Stimulated activated CD8-positive, alpha-beta memory T cell treated with anti-CD3 and anti-CD28 coated beads, Interleukin-12 subunit alpha, Interleukin-12 subunit beta, amount 100 ng/mL, for 24 hours (primary cell): ENCODE measurements at regions not wholly inside any gene's neighbourhood (a gene's known extent, or its start where the extent isn't known, plus 50 kb on each side); places are given as distances from the start of the nearest gene placed in this dataset.
"Not testable (repeated sequence)": the region's sequence is repeated elsewhere in the genome, so short reads cannot be mapped to it uniquely, and the experiment has no call there.

Experiments
- DNase-seq: peaks from one replicate; pipeline ENCODE4 v3.0.0-alpha.2; 2020; ENCODE audit errors: extremely low read depth

DNA sequence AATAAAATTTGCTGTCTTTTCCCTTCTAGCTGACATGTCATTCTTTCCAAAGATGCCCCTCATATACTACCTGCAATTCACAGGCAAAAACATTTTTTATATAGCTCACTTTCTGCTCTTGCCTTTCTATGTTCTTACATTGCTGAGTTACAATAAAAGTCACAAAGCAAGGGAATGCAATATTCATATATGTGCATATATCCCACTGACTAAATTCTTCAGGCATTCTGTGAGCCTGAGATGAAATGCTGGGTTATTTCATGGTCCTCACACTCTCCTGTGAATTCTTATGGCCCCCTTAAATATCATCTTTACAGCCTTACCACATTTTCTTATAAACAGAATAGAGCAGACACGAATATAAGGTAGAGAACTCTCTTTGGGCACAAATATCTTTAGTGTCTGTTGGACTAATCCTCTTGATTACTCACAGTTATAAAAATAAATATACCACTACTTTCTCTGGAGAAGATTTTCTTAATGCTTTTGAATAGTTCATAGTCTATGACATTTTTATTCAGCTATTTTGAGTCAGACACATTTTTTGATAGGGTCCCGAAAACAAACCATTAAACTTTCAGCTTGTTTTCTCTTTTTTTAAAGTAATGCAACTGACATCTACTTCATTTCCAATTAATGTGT is 84.1 kb upstream of the H2AZ1 start:
- DNase-seq = no peak

DNA sequence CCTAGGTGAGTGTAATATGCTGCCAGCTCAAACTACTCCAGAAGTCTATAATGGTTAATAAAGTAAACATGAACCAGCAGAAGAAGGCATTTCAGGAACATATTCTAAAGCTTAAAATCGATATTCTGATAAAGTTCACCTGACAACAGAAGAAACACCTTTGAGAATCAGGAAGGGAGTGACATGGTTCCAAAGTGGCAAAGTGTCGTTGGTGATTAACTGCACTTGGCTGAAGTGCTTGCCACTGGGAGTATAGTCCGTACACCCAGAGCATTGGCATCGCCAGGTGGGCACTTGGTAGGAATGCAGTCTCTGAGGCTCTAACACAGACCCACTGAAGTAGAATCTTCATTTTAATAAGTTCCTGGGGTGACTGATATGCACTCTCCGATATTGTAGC is 76.0 kb upstream of the H2AZ1 start:
- no peak for DNase-seq

DNA sequence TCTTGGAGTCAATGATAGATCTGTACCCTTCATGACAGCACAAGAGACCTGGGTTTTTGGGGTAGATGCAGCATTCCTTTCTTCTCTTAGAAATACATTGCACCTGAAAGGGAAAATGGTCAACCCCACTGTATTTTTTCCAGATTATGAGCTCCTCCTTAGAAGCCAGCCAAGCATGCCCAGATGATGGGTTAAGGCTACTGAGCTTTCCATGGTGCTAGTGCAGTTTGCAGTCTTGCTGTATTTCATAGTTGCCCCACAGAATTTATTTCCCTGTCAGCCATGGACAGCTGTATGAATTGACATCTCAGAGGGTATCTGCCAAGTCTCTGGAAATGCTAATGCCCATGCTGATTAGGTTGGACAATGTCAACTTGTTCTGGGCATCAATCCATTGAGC is 73.7 kb upstream of the H2AZ1 start:
- no peak for DNase-seq

- DNase-seq = no peak
Observed at GRCh38 chr4:100022792-100023222, 72.7 kb upstream of the H2AZ1 start.

DNA sequence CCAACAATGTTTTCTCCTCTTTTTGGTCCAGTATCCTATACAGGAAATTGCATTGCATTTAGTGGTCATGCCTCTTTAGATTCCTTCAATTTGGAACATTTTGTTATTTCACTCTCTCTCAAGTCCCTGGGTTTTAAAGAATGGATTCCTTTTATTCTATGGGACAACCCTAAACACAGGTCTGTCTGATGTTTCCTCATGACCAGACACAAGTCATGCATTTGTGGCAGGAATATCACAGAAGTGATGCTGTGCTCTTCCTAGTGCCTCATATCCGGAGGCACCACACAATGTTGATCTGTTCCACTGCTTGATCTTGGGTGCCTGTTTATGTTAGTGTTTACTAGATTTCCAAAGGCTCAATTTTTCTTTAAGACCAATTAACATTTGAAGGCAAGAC is 69.7 kb upstream of the H2AZ1 start:
- no peak for DNase-seq

DNA sequence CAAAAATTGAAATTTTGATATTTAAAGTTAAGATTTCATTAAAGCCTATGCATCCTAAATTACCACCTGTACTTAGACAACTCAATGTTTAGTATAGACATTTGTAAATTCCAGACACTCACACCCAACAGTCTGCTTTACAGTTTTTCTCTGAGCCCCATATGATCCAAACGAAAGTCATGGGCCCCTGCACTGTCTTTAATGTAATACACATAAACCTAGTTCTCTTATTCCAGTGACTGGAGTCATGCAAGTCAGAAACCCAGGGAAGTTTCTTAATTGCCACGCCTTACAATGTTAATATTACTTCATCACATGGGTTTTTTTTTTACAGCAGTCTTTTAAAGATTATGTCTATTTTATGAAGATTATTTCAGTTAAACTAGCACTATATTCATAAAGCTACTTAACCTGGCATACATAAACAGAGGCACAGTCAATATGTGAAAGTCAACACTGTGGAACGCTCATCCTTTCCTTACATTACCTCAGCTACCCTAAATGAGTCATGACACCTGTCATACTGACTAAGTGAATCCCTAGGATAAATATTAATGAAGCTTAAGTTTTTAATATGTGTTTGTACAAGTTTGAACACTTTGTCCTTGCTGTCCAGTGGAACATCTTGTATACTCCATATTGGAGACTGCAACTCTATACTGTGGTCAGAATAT is 67.7 kb upstream of the H2AZ1 start:
- no peak for DNase-seq

GRCh38 chr4:100016191-100016590 is 66.1 kb upstream of the H2AZ1 start:
- no peak for DNase-seq

DNA sequence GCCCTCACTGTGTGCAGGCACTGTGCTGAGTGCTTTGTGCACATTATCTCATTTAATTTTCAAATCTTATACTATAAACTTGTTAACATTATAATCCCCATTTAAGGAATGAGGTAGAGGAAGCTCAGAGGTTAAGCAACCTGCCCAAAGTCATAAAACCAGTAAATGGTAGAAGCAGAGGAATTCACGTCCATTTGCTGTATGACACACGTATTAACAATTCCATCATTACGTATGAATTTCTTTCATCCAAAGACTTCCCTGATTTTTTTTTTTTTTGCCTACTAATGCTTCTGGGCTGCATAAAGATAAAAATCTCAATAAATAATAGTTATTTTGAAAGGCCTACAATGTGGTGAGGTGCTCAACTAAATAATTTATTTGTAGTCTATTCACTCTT is 64.5 kb upstream of the H2AZ1 start:
- DNase-seq = no peak

DNA sequence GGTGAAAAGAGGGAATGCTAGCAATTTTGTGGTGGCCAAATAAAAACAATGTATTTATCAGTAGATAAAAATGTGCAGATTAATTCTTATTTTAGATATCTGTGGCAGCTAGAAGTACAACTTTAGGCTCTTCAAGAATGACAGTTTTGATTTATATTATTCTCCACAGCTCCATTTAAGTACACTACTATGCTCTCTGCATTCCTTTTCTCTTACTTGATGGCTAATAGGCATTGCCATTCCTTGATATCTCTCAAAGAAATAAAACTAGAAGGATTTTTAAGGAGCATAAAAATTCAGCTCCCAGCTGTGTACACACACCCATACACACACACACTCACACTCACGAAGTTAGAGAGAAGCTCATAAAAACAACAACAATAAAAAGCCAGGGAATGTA is 59.4 kb upstream of the H2AZ1 start:
- no peak for DNase-seq

GRCh38 chr4:100008048-100008447 is 58.0 kb upstream of the H2AZ1 start:
- DNase-seq = no peak

DNA sequence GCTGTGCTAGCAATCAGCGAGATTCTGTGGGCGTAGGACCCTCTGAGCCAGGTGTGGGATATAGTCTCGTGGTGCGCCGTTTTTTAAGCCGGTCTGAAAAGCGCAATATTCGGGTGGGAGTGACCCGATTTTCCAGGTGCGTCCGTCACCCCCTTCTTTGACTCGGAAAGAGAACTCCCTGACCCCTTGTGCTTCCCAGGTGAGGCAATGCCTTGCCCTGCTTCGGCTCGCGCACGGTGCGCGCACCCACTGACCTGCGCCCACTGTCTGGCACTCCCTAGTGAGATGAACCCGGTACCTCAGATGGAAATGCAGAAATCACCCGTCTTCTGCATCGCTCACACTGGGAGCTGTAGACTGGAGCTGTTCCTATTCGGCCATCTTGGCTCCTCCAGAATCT is 56.1 kb upstream of the H2AZ1 start:
- not testable (repeated sequence) for DNase-seq
